Dermis blood vessel endothelial cell (primary cell): ENCODE measurements at regions not wholly inside any gene's neighbourhood (a gene's known extent, or its start where the extent isn't known, plus 50 kb on each side); places are given as distances from the start of the nearest gene placed in this dataset.

Source experiments
- DNase-seq: peaks from one replicate; pipeline ENCODE4 v3.0.0; 2010

DNA sequence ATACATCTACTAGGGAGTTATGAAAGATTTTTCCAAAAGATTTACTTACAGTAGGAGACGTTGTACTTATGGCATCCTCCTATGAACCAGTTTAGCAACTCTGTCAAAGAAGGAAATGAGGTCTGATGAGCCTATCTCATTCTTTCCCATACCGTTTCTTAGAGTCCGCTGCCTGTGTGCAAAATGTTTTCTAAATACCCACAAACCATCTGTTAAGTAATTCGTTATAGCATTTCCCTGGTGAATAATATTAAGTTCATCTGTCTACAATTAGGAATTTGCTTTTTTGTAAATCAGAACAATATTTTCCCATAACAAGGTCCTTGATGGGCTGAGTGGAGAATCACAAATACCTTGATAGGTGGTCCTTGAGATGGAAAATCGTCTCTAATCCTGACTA is 178.8 kb upstream of the TMTC4 start:
- DNase-seq = no peak

DNA sequence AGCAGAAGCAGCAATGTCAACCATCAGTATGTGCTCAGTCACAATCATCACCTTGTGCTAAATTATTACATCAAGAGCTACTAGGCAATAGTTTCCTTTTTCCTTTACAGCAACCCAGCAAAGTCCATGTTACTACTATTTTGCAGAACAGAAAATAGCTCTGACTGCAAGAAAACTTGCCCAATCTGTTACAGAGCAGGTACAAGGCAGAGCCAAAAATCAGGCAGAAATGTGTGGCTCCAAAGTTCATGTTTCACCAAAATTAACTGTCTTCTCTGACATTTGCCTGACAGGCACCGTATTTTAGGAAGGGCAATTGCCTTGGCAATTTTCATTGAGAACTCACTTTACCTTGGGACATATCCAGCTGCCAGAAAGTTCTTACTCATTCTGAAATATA is 177.6 kb upstream of the TMTC4 start:
- no peak for DNase-seq

DNA sequence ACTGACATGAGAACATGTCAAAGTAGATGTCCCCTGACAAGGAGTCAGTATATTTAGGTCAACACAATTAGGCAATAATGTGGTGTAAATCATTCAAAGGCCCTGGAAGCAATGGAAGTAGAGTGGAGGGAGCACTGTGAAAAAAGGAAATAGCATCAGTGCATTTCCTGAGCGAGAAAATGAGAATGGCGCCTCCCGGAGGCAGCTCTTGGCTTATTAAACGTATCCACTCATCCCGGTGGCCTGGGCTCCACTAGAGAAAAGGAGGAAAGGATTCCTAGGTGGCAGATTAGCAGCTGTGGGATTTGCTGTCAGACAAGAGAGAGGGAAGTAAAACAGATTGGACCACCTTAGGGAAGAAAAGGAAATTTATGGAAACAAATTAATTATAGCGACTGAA is 173.7 kb upstream of the TMTC4 start:
- no peak for DNase-seq

DNA sequence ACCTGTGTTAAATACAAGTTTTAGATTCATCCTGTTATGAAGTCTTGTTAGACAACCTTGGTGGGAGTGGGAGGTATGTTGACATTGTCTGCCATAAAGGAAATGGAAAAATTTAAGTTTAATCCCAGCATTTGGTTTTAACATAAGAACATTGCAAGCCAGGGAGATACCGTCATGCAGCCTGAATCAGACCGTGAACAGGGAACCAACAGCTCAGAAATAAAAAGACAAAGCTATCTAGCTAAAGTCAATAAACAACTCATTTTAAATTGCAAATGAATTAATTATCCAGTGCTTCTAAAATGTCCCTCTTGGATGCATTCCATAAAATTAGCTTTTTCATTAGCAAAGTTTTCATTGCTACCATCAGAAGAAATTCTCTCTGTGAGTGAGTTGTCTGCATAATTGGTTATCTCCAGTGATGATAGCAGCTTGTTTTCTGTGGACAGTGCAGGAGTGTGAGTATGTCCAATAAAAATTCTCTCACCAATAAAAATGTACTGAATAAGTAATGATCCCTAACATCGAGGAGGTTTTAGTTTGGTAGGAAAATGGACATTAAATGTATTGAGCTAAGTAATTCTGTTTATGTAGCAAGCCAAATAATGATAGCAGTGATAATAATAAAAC is 170.6 kb upstream of the TMTC4 start:
- no peak for DNase-seq

DNA sequence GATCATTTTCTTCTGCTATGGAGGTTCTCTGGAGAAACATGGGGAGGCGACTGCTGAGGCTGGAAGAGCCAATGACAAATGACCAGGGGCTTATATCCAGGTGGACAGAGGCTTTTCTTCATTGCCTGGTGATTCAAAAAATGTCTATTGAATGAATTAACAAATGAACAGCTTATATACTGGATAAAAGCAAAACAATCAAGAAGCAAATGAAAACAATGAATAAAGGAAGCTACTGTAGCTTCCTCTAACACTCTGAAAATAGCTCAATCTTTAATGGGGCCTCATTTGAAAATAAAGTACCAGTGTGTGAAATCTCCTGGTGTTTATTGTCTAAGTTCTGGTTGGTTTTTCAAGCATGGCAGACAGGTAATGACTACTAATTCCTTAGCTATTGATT is 167.5 kb upstream of the TMTC4 start:
- no peak for DNase-seq

DNA sequence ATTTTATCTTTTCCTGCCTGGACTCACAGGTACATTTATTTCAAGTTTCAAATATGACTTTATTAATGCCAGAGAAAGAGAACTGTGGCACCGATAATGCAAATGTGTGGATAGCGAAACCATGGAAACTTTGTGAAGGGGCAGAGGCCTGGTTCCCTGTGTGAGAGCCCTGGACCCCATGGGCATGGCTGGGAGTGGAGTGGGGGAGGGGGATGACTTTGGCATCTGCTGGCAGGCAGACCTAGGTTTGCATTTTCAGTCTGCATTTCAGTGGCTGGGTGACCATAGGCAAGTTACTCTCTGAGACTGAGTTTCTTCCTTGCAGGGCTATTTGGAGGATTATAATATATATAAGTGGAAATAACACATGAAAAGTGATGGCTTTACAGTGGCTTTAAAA is 163.8 kb upstream of the TMTC4 start:
- DNase-seq = no peak

DNA sequence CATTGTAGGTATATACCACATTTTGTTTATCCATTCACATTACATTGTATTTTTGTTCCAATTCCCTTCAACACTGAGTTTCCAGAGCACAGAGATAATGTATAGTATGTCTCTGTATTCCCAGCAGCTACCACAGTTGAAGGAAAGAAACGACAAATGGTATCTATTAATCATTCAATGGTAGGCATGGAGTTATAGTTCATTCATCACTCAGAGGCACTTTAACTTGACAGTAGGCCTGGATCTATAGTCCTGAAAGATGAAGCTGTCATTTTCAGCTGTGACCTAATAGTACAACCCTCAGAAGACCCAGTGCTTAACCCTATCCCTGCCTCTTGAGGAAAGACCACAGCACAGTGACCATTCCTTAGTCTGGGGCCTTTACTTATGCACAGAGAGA is 163.0 kb upstream of the TMTC4 start:
- DNase-seq = no peak

DNA sequence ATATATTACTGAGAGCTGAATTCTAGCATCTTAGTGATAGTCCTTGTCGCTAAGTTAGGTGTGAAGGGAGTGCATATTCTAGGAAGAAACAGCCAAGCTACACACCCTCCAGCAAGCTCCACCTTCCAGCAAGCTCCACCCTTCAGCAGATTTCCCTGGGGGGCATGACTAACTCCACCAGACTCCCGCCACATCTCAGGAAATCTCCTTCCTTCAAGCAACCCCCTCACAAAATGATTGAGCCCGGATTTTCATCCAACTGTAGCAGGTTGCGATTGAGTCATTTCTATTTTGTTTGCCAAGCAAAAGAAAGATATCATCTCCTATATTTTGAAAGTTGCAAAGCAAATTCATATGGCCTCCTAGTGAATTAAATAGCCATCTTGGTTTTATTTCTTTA is 162.1 kb upstream of the TMTC4 start:
- peak; percentile 28 for DNase-seq

DNA sequence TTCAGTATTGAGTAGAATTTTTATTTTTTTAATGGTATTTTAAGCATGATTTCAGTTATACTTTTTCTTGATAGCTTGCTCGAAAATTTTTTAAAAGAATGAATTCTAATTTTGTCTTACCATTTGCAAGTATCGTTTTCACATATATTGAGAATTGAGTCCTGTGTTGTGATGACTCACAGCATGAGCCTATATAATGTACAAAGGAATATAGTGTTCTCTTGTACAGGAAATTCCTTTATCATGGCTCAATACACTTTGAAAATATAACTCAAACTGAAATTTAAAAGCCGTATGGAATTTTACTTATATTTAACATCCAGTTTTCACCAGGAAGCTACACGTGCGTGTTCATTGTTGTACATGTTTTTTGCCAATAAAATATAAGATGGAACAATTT is 161.1 kb upstream of the TMTC4 start:
- DNase-seq = no peak

DNA sequence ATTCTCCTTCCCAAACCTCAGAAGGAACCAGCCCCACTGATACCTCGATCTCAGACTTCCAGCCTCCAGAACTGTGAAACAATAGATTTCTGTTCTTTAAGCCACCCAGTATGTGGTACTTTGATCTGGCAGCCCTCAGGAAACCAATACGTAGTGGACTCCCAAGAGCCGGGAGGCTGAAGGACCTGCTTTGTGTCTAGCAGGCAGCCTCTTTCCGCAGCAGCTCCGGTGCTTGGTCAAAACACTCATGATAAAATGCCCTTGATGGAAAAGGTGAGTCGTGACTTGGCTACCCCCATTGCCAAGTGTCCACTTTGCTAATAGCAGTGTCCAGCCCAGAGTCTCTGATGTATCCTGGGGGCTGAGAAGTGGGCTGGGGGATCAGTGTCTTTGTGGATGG is 158.8 kb upstream of the TMTC4 start:
- DNase-seq = no peak

DNA sequence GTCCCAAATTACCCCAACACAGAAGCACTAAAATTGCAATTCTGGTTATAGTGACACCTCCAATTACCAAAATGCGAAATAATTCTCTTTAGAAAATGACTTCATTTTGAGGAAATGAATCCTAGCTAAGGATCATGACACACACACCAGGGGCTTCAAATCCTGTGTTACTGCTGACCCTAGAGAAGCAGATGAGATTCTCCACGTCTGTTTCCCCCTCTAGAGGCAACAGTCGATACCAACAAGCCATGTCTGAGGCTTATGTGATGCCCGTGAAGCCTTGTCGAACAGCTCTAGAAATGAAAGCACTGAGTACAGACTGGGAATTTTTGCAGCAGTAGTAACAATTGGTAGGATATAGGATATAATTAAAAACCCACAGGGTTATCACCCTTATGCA is 153.6 kb upstream of the TMTC4 start:
- DNase-seq = peak; percentile 15

DNA sequence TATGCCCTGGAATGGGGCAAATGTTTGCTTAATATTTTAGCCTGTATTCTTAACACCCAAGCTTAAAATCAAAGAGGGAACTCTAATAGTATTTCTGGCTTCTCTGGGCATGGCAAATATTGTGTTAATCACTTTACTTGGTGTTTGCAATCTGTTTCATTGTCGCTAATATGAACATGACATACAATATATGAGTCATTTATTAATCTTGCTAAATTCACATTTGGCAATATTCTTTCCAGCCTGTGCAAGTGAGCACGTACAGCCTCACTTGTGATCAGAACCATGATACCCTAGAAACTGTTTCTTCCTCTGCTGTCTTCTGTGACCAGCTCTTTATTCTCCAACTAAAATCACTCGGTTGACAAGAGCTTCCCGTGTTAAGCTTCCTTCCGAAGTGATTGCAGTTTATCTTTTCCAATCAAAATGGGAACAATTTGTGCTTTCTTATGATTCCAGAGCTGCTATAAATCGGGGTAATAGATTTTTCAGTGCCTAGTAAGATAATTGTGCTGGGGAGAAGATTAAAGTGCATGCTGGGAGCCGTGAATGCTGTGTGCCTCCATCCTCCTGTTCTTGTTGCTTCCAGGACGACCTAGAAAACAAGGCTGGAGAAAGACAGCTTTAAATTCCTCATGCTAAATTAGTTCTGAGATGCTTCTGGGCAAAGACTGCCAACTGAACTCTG is 153.0 kb upstream of the TMTC4 start:
- DNase-seq = no peak

DNA sequence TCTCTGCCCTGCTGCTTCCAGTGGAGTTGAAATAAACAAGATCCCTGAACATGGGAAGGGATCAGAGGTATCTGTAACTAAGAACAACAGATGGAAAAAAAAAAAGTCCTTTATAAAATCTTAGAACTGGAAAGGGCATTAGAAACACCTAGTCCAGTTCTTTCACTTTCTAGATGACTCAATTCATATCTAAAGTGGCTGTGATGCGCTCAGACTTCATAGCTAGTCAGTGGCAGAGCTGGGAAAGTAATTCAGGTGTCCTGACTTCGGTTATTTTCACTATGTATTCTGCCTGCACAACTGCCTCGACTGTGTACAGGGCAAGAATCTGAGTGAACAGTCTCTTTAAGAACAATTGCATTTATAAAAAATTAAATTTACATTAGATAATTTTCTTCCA is 151.8 kb upstream of the TMTC4 start:
- no peak for DNase-seq

DNA sequence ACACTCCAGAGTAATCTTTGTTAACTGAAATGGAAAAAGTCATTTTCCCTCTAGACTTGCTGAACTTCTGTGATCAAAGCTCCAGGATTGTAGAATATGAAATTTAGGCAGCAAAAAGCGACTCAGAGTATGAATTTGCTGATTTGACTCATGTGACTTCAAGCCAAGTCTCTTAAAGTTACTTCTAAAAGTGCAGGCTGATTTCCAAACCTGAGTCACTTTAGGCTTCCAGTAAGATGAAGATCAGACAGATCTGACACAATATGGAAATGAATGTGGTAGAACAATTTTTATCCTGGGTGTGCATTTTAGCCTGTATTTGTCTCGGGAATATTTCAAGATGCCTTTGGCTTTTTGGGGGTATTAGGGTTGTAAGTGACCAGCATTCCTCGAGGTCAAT is 151.0 kb upstream of the TMTC4 start:
- no peak for DNase-seq

DNA sequence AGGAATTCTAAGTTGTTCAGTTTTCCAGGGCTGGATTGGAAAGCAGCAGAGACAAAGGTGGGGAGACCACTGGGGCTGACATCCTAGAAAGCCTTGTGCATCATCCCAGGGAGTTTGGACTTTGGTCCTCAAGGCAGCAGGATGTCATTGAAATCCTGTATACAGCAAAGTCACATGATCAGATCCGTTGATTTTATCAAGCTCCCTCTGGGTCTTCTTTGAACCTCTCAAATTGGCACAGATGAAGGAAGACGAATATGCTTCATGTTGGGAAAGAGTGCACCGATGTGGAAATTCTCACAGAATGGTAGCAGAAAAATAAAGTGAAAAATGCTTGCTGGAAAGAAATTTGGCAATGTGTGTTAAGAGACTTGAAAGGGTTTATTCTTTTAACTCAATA is 149.8 kb upstream of the TMTC4 start:
- DNase-seq = no peak

DNA sequence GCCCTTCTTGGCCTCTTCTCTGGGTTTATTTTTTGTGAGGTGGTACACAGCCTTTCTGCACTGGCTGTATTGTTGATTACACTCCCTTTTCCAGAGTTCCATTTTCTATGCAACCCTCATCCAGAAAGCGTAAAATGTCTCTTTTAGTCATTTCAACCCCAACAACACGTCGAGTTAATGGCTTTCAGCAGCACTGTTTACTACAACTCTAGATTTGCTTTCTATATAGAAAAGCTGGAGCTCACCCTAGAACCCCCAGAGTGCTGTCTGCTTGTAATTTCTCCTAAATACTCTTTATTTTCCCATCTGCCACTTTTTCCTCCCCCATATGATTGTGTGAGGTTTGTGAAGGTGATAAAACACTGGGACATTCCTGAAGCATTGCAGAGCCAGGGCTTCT is 148.9 kb upstream of the TMTC4 start:
- DNase-seq = no peak

DNA sequence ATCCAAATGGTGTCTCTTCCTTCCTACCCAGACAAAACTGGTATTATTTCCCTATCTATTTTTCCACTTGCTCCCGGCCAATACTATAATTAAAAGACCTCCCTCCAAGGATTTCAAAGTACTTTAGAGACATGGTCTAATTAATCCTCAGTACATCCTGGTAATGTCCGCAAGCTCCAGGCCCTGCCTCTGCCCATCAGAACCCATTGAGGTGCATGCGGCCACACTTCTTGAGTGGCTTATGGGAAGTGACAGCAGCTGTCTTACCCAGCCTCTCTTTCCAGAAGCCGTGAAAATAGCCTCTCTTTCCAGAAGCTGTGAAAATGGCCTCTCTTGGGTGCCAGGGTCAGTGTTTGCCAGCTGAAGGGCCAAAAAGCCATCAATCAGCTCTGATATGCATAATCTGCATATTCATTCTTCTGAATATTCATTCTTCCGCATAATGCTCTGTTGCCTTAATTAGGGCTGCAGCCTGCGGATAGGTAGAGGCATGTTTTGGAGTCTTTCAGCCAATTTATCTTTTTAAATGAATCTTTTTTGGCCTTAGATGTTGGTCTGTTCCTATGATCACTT is 148.4 kb upstream of the TMTC4 start:
- no peak for DNase-seq

DNA sequence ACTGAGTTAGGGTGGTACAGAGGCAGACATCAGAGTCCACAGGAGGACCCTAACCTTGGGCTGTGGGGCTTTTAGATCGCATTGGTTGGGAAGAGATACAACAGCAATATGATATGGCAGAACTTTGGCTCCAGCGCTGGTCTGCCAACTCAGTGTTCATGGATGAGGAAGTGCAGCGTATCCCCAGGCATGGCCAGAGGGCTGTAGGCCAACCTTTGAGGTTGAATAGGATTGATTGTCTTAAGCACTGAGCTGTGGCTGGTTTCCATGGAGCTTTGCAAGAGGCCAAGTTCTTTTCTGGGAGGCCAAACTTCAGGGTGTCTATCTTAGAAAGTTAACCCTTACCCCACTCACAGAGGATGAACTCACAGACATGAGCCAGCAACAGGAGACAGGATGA is 144.1 kb upstream of the TMTC4 start:
- DNase-seq = no peak

DNA sequence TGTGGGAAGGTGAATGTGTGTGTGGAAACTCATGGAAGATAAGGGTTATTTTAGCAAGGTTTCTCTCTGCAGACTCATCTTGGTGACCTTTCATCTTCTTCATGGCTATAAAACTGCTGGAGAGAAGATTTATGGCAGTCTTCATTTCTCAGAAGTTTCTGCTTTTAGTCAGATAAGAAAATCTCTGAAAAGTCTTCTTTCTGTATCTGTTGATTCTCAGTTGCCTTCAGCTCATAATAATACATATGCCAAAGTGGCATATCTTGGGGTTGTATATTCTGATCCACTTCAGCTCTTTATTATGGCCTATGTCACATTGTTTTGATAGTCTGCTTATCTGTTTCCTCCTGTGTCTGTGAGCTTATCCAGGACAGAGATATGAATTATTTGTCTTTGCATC is 143.3 kb upstream of the TMTC4 start:
- no peak for DNase-seq

DNA sequence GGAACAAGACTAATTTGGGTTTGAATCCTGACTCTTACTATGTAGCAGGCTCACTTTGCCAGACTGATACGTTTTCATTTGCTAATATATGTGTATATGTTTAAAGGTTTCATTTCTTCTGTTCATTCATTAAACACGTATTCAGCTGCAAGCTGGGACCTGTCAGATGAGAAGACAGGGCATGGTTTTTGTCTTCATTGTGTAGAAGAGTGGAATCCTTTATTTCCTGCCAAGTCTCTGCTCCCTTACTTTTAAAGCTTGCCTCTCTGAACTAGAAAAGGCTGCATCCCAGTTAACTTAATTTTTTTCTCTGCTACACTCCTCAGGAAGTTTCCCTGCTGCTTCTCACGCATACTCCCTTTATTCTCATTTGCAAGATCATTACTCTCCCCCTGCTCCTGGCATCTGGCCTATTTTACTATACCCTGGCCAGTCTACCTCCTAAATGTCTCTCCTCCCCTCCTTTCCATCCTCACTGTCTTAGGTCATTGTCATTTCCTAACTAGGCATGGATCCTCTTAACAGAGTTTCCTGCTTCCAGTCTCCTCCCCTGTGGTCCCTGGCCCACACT is 141.0 kb upstream of the TMTC4 start:
- DNase-seq = no peak

DNA sequence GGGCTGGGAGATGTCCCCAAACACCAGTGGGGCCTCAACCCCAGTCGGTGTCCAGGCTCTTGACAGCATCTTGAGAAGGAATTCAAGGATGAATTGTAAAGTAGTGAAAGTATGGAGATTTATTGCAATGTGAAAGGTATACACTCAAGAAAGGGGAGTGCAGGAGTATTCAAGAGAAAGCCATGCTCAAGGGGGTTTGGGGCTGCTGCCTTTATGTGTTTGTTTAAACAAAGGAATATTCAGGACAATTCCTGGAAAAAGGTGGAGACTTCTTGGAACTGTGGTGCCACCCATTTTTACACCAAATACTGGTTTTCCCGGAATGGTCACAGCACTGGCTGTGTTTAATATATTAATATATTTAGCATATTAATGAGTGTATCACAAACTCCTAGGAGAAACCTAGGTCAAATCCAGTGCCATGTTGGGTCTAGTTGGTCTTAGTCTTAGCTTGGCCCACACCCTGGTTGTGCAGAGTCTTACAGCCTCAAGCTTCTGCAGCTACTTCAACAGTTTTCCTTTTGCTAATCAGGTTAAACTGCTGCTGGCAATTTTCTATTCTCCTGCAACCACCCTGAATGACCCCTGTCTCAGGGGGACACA is 138.5 kb upstream of the TMTC4 start:
- no peak for DNase-seq

DNA sequence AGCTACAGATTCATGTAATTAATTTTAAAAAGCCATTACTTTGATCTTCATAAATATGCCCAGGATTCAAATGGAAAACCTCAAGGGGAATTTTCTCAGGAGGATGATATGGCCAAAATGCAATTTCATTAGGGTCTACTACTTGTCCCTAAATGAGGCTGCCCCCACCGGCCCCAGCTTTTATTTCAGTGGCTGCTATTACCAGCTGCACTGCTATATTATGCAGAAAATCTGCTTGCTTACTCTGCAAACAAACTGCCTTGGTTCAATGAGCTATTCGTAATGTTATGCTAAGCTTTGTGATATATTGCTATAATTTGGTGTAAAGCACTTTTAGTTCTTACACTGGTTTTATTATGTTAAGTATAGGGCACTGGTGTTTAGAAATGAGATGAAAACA is 137.3 kb upstream of the TMTC4 start:
- no peak for DNase-seq

DNA sequence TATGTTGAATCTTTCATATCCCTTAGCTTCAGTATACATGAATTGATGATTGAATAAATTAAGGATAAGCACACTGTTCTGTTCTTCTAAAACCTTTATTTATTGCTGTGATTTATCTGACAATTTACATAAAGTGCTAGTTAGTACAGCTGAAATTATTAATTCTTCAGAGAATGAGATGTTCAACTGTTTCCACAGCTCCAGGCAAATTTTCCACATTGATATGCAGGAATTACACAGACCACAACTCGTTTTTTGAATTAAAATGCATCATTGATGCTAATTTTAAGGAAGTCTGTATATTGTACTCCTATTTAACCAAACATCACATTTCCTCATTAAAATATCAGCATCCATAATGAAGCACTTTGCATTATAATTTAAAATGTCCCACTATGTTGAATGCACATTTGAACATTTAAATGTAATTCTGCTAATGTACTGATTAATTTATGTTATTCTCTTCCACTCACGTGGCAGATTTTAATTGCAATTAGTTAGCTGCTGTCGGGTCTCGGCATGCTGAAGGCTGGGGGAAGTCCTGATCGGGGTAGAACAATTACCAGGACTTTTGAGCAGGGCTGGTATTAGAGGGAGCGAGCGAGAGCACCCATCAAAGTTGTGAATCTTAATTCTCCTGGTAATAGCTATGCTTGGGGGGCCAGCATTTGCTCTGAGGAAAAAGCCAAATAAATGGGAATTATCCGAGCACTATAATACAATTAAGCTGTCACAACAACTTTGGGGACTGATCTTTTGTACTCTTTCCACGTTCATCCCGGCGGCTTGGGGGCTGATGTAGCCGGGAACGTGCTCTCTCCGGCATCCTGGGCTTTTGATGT is 136.7 kb upstream of the TMTC4 start:
- no peak for DNase-seq
